Lower leg skin (tissue), 4 donors: ENCODE measurements at regions not wholly inside any gene's neighbourhood (a gene's known extent, or its start where the extent isn't known, plus 50 kb on each side); places are given as distances from the start of the nearest gene placed in this dataset.

Source experiments
- DNase-seq, 2 donors: peaks; one replicate each; pipeline ENCODE4 v3.0.0-alpha.2; 2019; ENCODE audit warnings: low spot score in 2 of 2
- H3K4me3 ChIP-seq: fragments of 200-600 bp; sonication (generic); 2 replicates; pipeline ENCODE4 v1.5.1; 2017; ENCODE audit warnings: mild to moderate bottlenecking, low read depth; ENCODE audit not compliant: poor library complexity, severe bottlenecking
- POLR2A ChIP-seq, 2 donors: fragments of 450-650 bp; IDR thresholded peaks; one replicate each; pipeline ENCODE4 v1.6.1; 2016 to 2017; ENCODE audit warnings: antibody characterized with exemption in 2 of 2, mild to moderate bottlenecking in 1 of 2, moderate library complexity in 1 of 2
- WGBS, 2 donors: methylation state at CpG; one replicate each; pipeline ENCODE4 v1.1.5; 2018; 5-methylcytosine and 5-hydroxymethylcytosine counted together
- intact Hi-C: fragments of 100-400 bp; cut with DNase I; formaldehyde crosslinking; loops from one replicate; pipeline ENCODE4 v1.15.0; 2023; ENCODE audit warnings: low total_unique reads
- TF ChIP-seq, protein P1 (sequence below), 3 donors: fragments of 450-650 bp; IDR thresholded peaks; one replicate each; pipeline ENCODE4 v1.5.1; 2016; ENCODE audit warnings: antibody characterized with exemption in 3 of 3, mild to moderate bottlenecking in 3 of 3, moderate library complexity in 2 of 3

DNA sequence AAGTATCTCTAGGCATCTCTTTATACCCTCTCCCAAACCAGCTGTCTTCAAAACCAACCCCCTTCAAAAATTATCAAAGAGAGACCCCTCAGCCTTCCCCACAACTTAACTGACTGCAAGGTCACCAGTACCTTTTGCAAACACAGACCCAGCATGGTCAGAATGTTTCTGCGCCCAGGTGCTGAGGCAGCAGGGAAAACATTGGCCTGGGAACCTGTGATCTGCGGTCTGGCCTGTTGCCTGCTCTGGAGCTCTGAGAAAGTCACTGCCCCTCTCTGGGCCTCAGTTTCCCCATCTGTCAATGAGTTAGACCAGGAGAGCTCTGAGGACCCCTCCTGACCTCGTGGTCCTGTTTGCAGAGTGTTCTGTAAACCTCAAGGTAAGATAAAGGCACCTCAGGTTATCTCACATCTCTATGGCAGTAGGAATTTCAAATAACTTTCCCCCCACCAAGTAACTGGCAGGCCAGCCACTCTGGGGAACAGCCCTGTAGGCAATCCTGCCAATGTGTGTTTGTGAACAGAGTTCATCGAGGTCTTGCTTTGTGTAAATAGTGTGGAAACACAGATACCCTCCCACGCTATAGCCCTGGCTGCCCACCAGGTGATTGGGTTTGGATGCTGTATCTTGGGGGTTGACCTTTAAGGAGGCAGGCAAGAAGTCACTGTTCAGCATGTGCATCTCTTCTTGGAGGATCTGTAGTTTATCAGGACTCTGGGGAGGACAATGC lies 50.0 kb upstream of the SMAD6 start:
- H3K4me3 ChIP-seq: no peak overlapping the region
- WGBS, 2 donors: 76 to 83% methylated on average over 4 to 5 of the region's 5 CpGs
- DNase-seq: no peak
- intact Hi-C loops: no loop called here
- no peak for TF ChIP-seq POLR2A (IDR thresholded peaks at IDR 0.05)
- TF ChIP-seq, protein P1, sequence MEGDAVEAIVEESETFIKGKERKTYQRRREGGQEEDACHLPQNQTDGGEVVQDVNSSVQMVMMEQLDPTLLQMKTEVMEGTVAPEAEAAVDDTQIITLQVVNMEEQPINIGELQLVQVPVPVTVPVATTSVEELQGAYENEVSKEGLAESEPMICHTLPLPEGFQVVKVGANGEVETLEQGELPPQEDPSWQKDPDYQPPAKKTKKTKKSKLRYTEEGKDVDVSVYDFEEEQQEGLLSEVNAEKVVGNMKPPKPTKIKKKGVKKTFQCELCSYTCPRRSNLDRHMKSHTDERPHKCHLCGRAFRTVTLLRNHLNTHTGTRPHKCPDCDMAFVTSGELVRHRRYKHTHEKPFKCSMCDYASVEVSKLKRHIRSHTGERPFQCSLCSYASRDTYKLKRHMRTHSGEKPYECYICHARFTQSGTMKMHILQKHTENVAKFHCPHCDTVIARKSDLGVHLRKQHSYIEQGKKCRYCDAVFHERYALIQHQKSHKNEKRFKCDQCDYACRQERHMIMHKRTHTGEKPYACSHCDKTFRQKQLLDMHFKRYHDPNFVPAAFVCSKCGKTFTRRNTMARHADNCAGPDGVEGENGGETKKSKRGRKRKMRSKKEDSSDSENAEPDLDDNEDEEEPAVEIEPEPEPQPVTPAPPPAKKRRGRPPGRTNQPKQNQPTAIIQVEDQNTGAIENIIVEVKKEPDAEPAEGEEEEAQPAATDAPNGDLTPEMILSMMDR (IDR thresholded peaks at IDR 0.05): no peak
